ENCODE measurements at regions not wholly inside any gene's neighbourhood (a gene's known extent, or its start where the extent isn't known, plus 50 kb on each side); places are given as distances from the start of the nearest gene placed in this dataset.

- TF ChIP-seq CTCF (IDR thresholded peaks at IDR 0.05; ENCODE audit: poor library complexity, severe bottlenecking), result no peak
- TF ChIP-seq EP300 (conservative IDR thresholded peaks at IDR 0.05; ENCODE audit: poor library complexity, severe bottlenecking), result no peak
- no peak for TF ChIP-seq EZH2 (IDR thresholded peaks at IDR 0.05; ENCODE audit: borderline replicate concordance, insufficient read depth, low read length, poor library complexity, severe bottlenecking)
- TF ChIP-seq TAF1 (IDR thresholded peaks at IDR 0.05; ENCODE audit: low read depth), result no peak
These were observed 58.9 kb upstream of the BARX2 start for GRCh38 chr11:129316781-129317180.

All from neural cell (in vitro differentiated cells).